ENCODE measurements at regions not wholly inside any gene's neighbourhood (a gene's known extent, or its start where the extent isn't known, plus 50 kb on each side); places are given as distances from the start of the nearest gene placed in this dataset.

- no peak for TF ChIP-seq YY1 (IDR thresholded peaks at IDR 0.05; ENCODE audit: insufficient read depth, insufficient read length)
- no peak for TF ChIP-seq SUZ12 (IDR thresholded peaks at IDR 0.05; ENCODE audit: extremely low read depth, insufficient read depth, insufficient read length)
Observed at GRCh38 chr3:124119056-124119716, 127.3 kb upstream of the ROPN1 start.
